ENCODE measurements at regions not wholly inside any gene's neighbourhood (a gene's known extent, or its start where the extent isn't known, plus 50 kb on each side); places are given as distances from the start of the nearest gene placed in this dataset.

GRCh38 chr18:50509012-50509411 is 50.9 kb upstream of the MAPK4 start:
- TF ChIP-seq, protein P1, sequence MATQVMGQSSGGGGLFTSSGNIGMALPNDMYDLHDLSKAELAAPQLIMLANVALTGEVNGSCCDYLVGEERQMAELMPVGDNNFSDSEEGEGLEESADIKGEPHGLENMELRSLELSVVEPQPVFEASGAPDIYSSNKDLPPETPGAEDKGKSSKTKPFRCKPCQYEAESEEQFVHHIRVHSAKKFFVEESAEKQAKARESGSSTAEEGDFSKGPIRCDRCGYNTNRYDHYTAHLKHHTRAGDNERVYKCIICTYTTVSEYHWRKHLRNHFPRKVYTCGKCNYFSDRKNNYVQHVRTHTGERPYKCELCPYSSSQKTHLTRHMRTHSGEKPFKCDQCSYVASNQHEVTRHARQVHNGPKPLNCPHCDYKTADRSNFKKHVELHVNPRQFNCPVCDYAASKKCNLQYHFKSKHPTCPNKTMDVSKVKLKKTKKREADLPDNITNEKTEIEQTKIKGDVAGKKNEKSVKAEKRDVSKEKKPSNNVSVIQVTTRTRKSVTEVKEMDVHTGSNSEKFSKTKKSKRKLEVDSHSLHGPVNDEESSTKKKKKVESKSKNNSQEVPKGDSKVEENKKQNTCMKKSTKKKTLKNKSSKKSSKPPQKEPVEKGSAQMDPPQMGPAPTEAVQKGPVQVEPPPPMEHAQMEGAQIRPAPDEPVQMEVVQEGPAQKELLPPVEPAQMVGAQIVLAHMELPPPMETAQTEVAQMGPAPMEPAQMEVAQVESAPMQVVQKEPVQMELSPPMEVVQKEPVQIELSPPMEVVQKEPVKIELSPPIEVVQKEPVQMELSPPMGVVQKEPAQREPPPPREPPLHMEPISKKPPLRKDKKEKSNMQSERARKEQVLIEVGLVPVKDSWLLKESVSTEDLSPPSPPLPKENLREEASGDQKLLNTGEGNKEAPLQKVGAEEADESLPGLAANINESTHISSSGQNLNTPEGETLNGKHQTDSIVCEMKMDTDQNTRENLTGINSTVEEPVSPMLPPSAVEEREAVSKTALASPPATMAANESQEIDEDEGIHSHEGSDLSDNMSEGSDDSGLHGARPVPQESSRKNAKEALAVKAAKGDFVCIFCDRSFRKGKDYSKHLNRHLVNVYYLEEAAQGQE (IDR thresholded peaks at IDR 0.05; ENCODE audit: insufficient read depth in 1 of 2, low read depth in 2 of 2, low read length in 2 of 2), result no peak
- no peak for TF ChIP-seq POLR2AphosphoS5 (IDR thresholded peaks at IDR 0.05; ENCODE audit: low read depth, low read length)
- TF ChIP-seq TAF1 (IDR thresholded peaks at IDR 0.05; ENCODE audit: borderline replicate concordance, insufficient read depth, low read length), result no peak
- no peak for TF ChIP-seq SIN3A (IDR thresholded peaks at IDR 0.05; ENCODE audit: borderline replicate concordance, insufficient read depth, low read length)
- TF ChIP-seq FOXP2 (optimal IDR thresholded peaks at IDR 0.05; ENCODE audit: borderline replicate concordance, extremely low read depth, extremely low read length, insufficient read depth), result no peak
